Activated T-helper 2 cell treated with anti-CD3 and anti-CD28 coated beads, Interferon-gamma antibody, Interleukin-2, Interleukin-4, amounts not matched to agents 10 μg/mL and 5 μg/mL and 100 μg/mL, durations not matched to agents 14 hours and 24 hours and 36 hours (primary cell): ENCODE measurements at regions not wholly inside any gene's neighbourhood (a gene's known extent, or its start where the extent isn't known, plus 50 kb on each side); places are given as distances from the start of the nearest gene placed in this dataset.
"Not testable (repeated sequence)": the region's sequence is repeated elsewhere in the genome, so short reads cannot be mapped to it uniquely, and the experiment has no call there.

ENCODE experiments used
- DNase-seq: peaks from one replicate; pipeline ENCODE4 v3.0.0; 2021; ENCODE audit warnings: low spot score
- H3K27ac Mint-ChIP-seq: one replicate; pipeline ENCODE4 v1.8.0; 2021; ENCODE audit warnings: mixed read lengths
- H3K27me3 Mint-ChIP-seq: one replicate; pipeline ENCODE4 v1.8.0; 2021; ENCODE audit warnings: low read depth, mixed read lengths
- H3K36me3 Mint-ChIP-seq: one replicate; pipeline ENCODE4 v1.8.0; 2021; ENCODE audit warnings: low read depth, mixed read lengths
- H3K4me1 Mint-ChIP-seq: one replicate; pipeline ENCODE4 v1.8.0; 2021; ENCODE audit warnings: low read depth, mixed read lengths
- H3K4me3 Mint-ChIP-seq: one replicate; pipeline ENCODE4 v1.8.0; 2021; ENCODE audit warnings: low read depth, mild to moderate bottlenecking, moderate library complexity, mixed read lengths
- H3K9me3 Mint-ChIP-seq: one replicate; pipeline ENCODE4 v1.8.0; 2021; ENCODE audit warnings: mixed read lengths
- intact Hi-C: fragments of 100-400 bp; cut with micrococcal nuclease; formaldehyde crosslinking; loops from one replicate; pipeline ENCODE4 v1.15.1; 2023

- H3K4me3 Mint-ChIP-seq = no peak overlapping the region
- H3K27me3 Mint-ChIP-seq = no peaks in the 10 kb centered on the region
- no peak overlapping the region for H3K27ac Mint-ChIP-seq
- intact Hi-C loops = no loop called here
- H3K4me1 Mint-ChIP-seq = no peaks in the 10 kb centered on the region
- DNase-seq = no peak
- H3K9me3 Mint-ChIP-seq = peaks cover 34% of the 10 kb centered on the region
- no peaks in the 10 kb centered on the region for H3K36me3 Mint-ChIP-seq
Observed at GRCh38 chr13:18998389-18998788, 183.2 kb downstream of the TUBA3C start.

- no peak overlapping the region for H3K4me3 Mint-ChIP-seq
- no peak for DNase-seq
- no peaks in the 10 kb centered on the region for H3K4me1 Mint-ChIP-seq
- no peak overlapping the region for H3K27ac Mint-ChIP-seq
- no peaks in the 10 kb centered on the region for H3K27me3 Mint-ChIP-seq
- H3K36me3 Mint-ChIP-seq = no peaks in the 10 kb centered on the region
- peaks cover 31% of the 10 kb centered on the region for H3K9me3 Mint-ChIP-seq
- intact Hi-C loops = no loop called here
Observed at GRCh38 chr13:18996627-18997051, 185.0 kb downstream of the TUBA3C start.

GRCh38 chr13:18996221-18996620, 185.4 kb downstream of the TUBA3C start:
- DNase-seq = no peak
- Mint-ChIP-seq H3K36me3 (no peaks in the 10 kb centered on the region), H3K27ac (no peak overlapping the region), H3K9me3 (peaks cover 34% of the 10 kb centered on the region), H3K27me3 (no peaks in the 10 kb centered on the region), H3K4me1 (no peaks in the 10 kb centered on the region), H3K4me3 (no peak overlapping the region)
- intact Hi-C loops = no loop called here

- H3K9me3 Mint-ChIP-seq = peaks cover 31% of the 10 kb centered on the region
- no peaks in the 10 kb centered on the region for H3K4me1 Mint-ChIP-seq
- H3K4me3 Mint-ChIP-seq = no peak overlapping the region
Observed at GRCh38 chr13:18995259-18995873, 186.3 kb downstream of the TUBA3C start.

GRCh38 chr13:18993884-18994660, 187.6 kb downstream of the TUBA3C start:
- Mint-ChIP-seq H3K9me3 (peaks cover 36% of the 10 kb centered on the region), H3K36me3 (no peaks in the 10 kb centered on the region), H3K4me3 (no peak overlapping the region), H3K4me1 (no peaks in the 10 kb centered on the region), H3K27me3 (no peaks in the 10 kb centered on the region), H3K27ac (no peak overlapping the region)
- DNase-seq = no peak
- intact Hi-C loops = no loop called here

More at GRCh38 chr13:18995259-18995873, 186.3 kb downstream of the TUBA3C start:
- no peak for DNase-seq
- no peaks in the 10 kb centered on the region for H3K36me3 Mint-ChIP-seq
- intact Hi-C loops = no loop called here
- H3K27me3 Mint-ChIP-seq = no peaks in the 10 kb centered on the region
- H3K27ac Mint-ChIP-seq = no peak overlapping the region

- no peak for DNase-seq
- Mint-ChIP-seq H3K4me3 (no peak overlapping the region), H3K36me3 (no peaks in the 10 kb centered on the region), H3K4me1 (no peaks in the 10 kb centered on the region), H3K27me3 (no peaks in the 10 kb centered on the region), H3K27ac (no peak overlapping the region), H3K9me3 (peaks cover 44% of the 10 kb centered on the region)
- intact Hi-C loops = no loop called here
Observed at GRCh38 chr13:18992791-18993190, 188.8 kb downstream of the TUBA3C start.

- Mint-ChIP-seq H3K4me3 (no peak overlapping the region), H3K27me3 (no peaks in the 10 kb centered on the region), H3K4me1 (no peaks in the 10 kb centered on the region), H3K27ac (no peak overlapping the region), H3K36me3 (no peaks in the 10 kb centered on the region), H3K9me3 (peaks cover 55% of the 10 kb centered on the region)
- intact Hi-C loops = no loop called here
- DNase-seq = no peak
Observed at GRCh38 chr13:18991060-18991459, 190.6 kb downstream of the TUBA3C start.

- intact Hi-C loops = no loop called here
Observed at GRCh38 chr13:18978447-18978846, 203.2 kb downstream of the TUBA3C start.

GRCh38 chr13:18977857-18978256, 203.8 kb downstream of the TUBA3C start:
- H3K27me3 Mint-ChIP-seq = no peaks in the 10 kb centered on the region
- H3K4me1 Mint-ChIP-seq = no peaks in the 10 kb centered on the region
- H3K27ac Mint-ChIP-seq = no peak overlapping the region
- no peaks in the 10 kb centered on the region for H3K36me3 Mint-ChIP-seq
- no peak overlapping the region for H3K4me3 Mint-ChIP-seq
- peaks cover 15% of the 10 kb centered on the region for H3K9me3 Mint-ChIP-seq
- intact Hi-C loops = no loop called here
- no peak for DNase-seq

More at GRCh38 chr13:18978447-18978846, 203.2 kb downstream of the TUBA3C start:
- Mint-ChIP-seq H3K27me3 (no peaks in the 10 kb centered on the region), H3K4me3 (no peak overlapping the region), H3K4me1 (no peaks in the 10 kb centered on the region), H3K27ac (no peak overlapping the region), H3K9me3 (peaks cover 21% of the 10 kb centered on the region), H3K36me3 (no peaks in the 10 kb centered on the region)
- DNase-seq = no peak

- intact Hi-C loops = no loop called here
- H3K27me3 Mint-ChIP-seq = no peaks in the 10 kb centered on the region
- H3K27ac Mint-ChIP-seq = no peak overlapping the region
- no peak overlapping the region for H3K4me3 Mint-ChIP-seq
- no peaks in the 10 kb centered on the region for H3K4me1 Mint-ChIP-seq
- H3K9me3 Mint-ChIP-seq = peaks cover under 1% of the 10 kb centered on the region
- DNase-seq = no peak
- H3K36me3 Mint-ChIP-seq = no peaks in the 10 kb centered on the region
Observed at GRCh38 chr13:18971576-18972219, 209.9 kb downstream of the TUBA3C start.

- H3K27me3 Mint-ChIP-seq = no peaks in the 10 kb centered on the region
- H3K9me3 Mint-ChIP-seq = peaks cover 5% of the 10 kb centered on the region
- no peak overlapping the region for H3K27ac Mint-ChIP-seq
- no peaks in the 10 kb centered on the region for H3K36me3 Mint-ChIP-seq
- intact Hi-C loops = no loop called here
- no peak for DNase-seq
- H3K4me3 Mint-ChIP-seq = no peak overlapping the region
- no peaks in the 10 kb centered on the region for H3K4me1 Mint-ChIP-seq
Observed at GRCh38 chr13:18965347-18965855, 216.2 kb downstream of the TUBA3C start.

- no peak for DNase-seq
- intact Hi-C loops = no loop called here
- Mint-ChIP-seq H3K36me3 (no peaks in the 10 kb centered on the region), H3K4me1 (no peaks in the 10 kb centered on the region), H3K4me3 (no peak overlapping the region), H3K27me3 (no peaks in the 10 kb centered on the region), H3K27ac (no peak overlapping the region), H3K9me3 (peaks cover 5% of the 10 kb centered on the region)
Observed at GRCh38 chr13:18964942-18965341, 216.7 kb downstream of the TUBA3C start.

GRCh38 chr13:18963684-18964083, 217.9 kb downstream of the TUBA3C start:
- H3K9me3 Mint-ChIP-seq, H3K36me3 Mint-ChIP-seq, DNase-seq, H3K27ac Mint-ChIP-seq, H3K27me3 Mint-ChIP-seq, H3K4me3 Mint-ChIP-seq, intact Hi-C loops, H3K4me1 Mint-ChIP-seq: not testable (repeated sequence)
